ENCODE measurements at regions not wholly inside any gene's neighbourhood (a gene's known extent, or its start where the extent isn't known, plus 50 kb on each side); places are given as distances from the start of the nearest gene placed in this dataset.

- H3K9me3 ChIP-seq = no peaks in the 10 kb centered on the region
- H3K4me1 ChIP-seq = no peaks in the 10 kb centered on the region
- no peak overlapping the region for H3K27ac ChIP-seq
- no peaks in the 10 kb centered on the region for H3K36me3 ChIP-seq
- no peaks in the 10 kb centered on the region for H3K27me3 ChIP-seq
- no peak for DNase-seq
- no peak overlapping the region for H3K4me3 ChIP-seq
- TF ChIP-seq CTCF (IDR thresholded peaks at IDR 0.05) (no peak), POLR2A (IDR thresholded peaks at IDR 0.05) (no peak)
Measured at GRCh38 chr10:124212702-124213101, 119.3 kb upstream of the CHST15 start.

GRCh38 chr10:124211921-124212320 is 118.5 kb upstream of the CHST15 start:
- Histone ChIP-seq H3K4me3 (no peak overlapping the region), H3K27me3 (no peaks in the 10 kb centered on the region), H3K9me3 (no peaks in the 10 kb centered on the region), H3K36me3 (no peaks in the 10 kb centered on the region), H3K4me1 (no peaks in the 10 kb centered on the region), H3K27ac (no peak overlapping the region)
- no peak for TF ChIP-seq POLR2A (IDR thresholded peaks at IDR 0.05)
- TF ChIP-seq CTCF (IDR thresholded peaks at IDR 0.05) = no peak
- no peak for DNase-seq

- Histone ChIP-seq H3K4me3 (no peak overlapping the region), H3K9me3 (no peaks in the 10 kb centered on the region), H3K4me1 (no peaks in the 10 kb centered on the region), H3K27ac (no peak overlapping the region), H3K27me3 (no peaks in the 10 kb centered on the region), H3K36me3 (no peaks in the 10 kb centered on the region)
- no peak for DNase-seq
- no peak for TF ChIP-seq POLR2A (IDR thresholded peaks at IDR 0.05)
- TF ChIP-seq CTCF (IDR thresholded peaks at IDR 0.05) = no peak
Measured at GRCh38 chr10:124210263-124210662, 116.9 kb upstream of the CHST15 start.

- TF ChIP-seq CTCF (IDR thresholded peaks at IDR 0.05) = no peak
- TF ChIP-seq POLR2A (IDR thresholded peaks at IDR 0.05) = no peak
- no peak for DNase-seq
- Histone ChIP-seq H3K9me3 (no peaks in the 10 kb centered on the region), H3K36me3 (no peaks in the 10 kb centered on the region), H3K4me3 (no peak overlapping the region), H3K4me1 (no peaks in the 10 kb centered on the region), H3K27ac (no peak overlapping the region), H3K27me3 (no peaks in the 10 kb centered on the region)
Measured at GRCh38 chr10:124207391-124207790, 114.0 kb upstream of the CHST15 start.

GRCh38 chr10:124206616-124207015 is 113.2 kb upstream of the CHST15 start:
- no peaks in the 10 kb centered on the region for H3K27me3 ChIP-seq
- H3K36me3 ChIP-seq = no peaks in the 10 kb centered on the region
- H3K27ac ChIP-seq = no peak overlapping the region
- TF ChIP-seq POLR2A (IDR thresholded peaks at IDR 0.05) (no peak), CTCF (IDR thresholded peaks at IDR 0.05) (no peak)
- no peaks in the 10 kb centered on the region for H3K9me3 ChIP-seq
- no peak for DNase-seq
- no peaks in the 10 kb centered on the region for H3K4me1 ChIP-seq
- no peak overlapping the region for H3K4me3 ChIP-seq

- Histone ChIP-seq H3K9me3 (no peaks in the 10 kb centered on the region), H3K4me3 (no peak overlapping the region), H3K4me1 (no peaks in the 10 kb centered on the region), H3K27me3 (no peaks in the 10 kb centered on the region), H3K36me3 (no peaks in the 10 kb centered on the region), H3K27ac (no peak overlapping the region)
- no peak for DNase-seq
- TF ChIP-seq CTCF (IDR thresholded peaks at IDR 0.05) (no peak), POLR2A (IDR thresholded peaks at IDR 0.05) (no peak)
Measured at GRCh38 chr10:124205432-124205831, 112.0 kb upstream of the CHST15 start.

Measured in Peyer's patch (tissue), 4 donors.